Glutamatergic neuron (in vitro differentiated cells): ENCODE measurements at regions not wholly inside any gene's neighbourhood (a gene's known extent, or its start where the extent isn't known, plus 50 kb on each side); places are given as distances from the start of the nearest gene placed in this dataset.

Experiments used
- DNase-seq: peaks from one replicate; pipeline ENCODE4 v3.0.0; 2022
- H3K27ac Mint-ChIP-seq: one replicate; pipeline ENCODE4 v1.8.0; 2020; ENCODE audit warnings: mild to moderate bottlenecking, mixed read lengths, inconsistent platforms; ENCODE audit not compliant: unreplicated experiment
- H3K27me3 Mint-ChIP-seq: one replicate; pipeline ENCODE4 v1.8.0; 2020; ENCODE audit warnings: mild to moderate bottlenecking, moderate library complexity, mixed read lengths, inconsistent platforms; ENCODE audit not compliant: unreplicated experiment
- H3K36me3 Mint-ChIP-seq: one replicate; pipeline ENCODE4 v1.8.0; 2020; ENCODE audit warnings: mild to moderate bottlenecking, mixed read lengths, inconsistent platforms; ENCODE audit not compliant: unreplicated experiment
- H3K4me1 Mint-ChIP-seq: one replicate; pipeline ENCODE4 v1.8.0; 2020; ENCODE audit warnings: mild to moderate bottlenecking, low read depth, mixed read lengths, inconsistent platforms; ENCODE audit not compliant: unreplicated experiment
- H3K4me3 Mint-ChIP-seq: one replicate; pipeline ENCODE4 v1.8.0; 2020; ENCODE audit warnings: mild to moderate bottlenecking, mixed read lengths, inconsistent platforms; ENCODE audit not compliant: unreplicated experiment
- H3K9me3 Mint-ChIP-seq: one replicate; pipeline ENCODE4 v1.8.0; 2020; ENCODE audit warnings: mild to moderate bottlenecking, moderate library complexity, mixed read lengths, inconsistent platforms; ENCODE audit not compliant: unreplicated experiment
- TF ChIP-seq, protein P1 (sequence below): fragments of 200-600 bp; sonication (generic); IDR thresholded peaks from one replicate; pipeline ENCODE4 v1.5.0; 2021; ENCODE audit not compliant: partially characterized antibody, unreplicated experiment

DNA sequence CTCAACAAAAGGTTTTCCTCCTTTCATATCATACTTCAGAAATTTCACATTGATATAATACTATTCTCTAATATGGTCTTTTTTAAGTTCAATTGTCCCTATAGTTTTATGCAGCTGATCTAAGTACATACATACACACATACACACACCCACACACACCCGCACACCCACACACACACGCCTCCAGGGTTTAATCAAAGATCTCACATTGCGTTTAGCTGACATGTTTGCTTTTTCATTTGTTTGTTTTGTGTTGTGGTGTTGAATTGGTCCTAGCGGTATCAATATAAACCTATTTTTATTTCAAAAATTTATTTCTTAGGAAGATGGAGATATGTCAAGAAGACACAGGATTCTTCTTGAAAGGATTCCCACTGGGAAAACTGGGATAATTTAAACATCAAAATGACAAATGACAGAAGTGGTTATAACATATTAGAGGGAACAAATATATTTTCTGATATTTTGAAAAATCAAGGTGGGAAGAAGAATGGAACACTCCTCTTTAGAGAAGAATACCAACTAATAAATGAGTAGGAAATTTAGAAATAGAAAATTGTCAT lies 434.9 kb upstream of the SLC30A5 start:
- H3K4me1 Mint-ChIP-seq, result peaks cover 12% of the 10 kb centered on the region
- TF ChIP-seq, protein P1, sequence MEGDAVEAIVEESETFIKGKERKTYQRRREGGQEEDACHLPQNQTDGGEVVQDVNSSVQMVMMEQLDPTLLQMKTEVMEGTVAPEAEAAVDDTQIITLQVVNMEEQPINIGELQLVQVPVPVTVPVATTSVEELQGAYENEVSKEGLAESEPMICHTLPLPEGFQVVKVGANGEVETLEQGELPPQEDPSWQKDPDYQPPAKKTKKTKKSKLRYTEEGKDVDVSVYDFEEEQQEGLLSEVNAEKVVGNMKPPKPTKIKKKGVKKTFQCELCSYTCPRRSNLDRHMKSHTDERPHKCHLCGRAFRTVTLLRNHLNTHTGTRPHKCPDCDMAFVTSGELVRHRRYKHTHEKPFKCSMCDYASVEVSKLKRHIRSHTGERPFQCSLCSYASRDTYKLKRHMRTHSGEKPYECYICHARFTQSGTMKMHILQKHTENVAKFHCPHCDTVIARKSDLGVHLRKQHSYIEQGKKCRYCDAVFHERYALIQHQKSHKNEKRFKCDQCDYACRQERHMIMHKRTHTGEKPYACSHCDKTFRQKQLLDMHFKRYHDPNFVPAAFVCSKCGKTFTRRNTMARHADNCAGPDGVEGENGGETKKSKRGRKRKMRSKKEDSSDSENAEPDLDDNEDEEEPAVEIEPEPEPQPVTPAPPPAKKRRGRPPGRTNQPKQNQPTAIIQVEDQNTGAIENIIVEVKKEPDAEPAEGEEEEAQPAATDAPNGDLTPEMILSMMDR, result no peak
- H3K9me3 Mint-ChIP-seq, result peaks cover 7% of the 10 kb centered on the region
- no peak for DNase-seq
- H3K27me3 Mint-ChIP-seq, result peaks cover 2% of the 10 kb centered on the region
- no peak overlapping the region for H3K27ac Mint-ChIP-seq
- no peaks in the 10 kb centered on the region for H3K36me3 Mint-ChIP-seq
- H3K4me3 Mint-ChIP-seq, result no peak overlapping the region

DNA sequence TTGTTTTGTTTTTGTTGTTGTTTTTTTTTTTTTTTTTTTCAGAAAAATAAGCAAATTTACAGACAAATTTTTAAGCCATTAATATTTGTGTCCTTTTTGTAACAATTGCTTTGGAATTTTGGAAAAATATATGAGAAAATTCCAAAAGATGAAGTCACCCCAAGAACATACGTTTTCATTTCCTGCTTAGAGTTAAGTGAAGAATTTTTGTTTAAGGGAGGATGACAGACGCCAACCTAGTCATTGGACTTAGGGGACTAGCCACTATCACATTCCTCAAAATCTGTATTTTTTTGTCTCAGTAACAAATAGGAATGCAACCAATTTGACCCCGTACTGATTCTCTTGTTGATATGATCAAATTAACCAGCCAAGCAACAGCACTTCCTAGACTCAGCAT lies 433.9 kb upstream of the SLC30A5 start:
- DNase-seq, result no peak
- TF ChIP-seq, protein P1, result no peak
- no peak overlapping the region for H3K27ac Mint-ChIP-seq
- H3K4me1 Mint-ChIP-seq, result peaks cover 12% of the 10 kb centered on the region
- no peak overlapping the region for H3K4me3 Mint-ChIP-seq
- H3K9me3 Mint-ChIP-seq, result peaks cover 7% of the 10 kb centered on the region
- H3K36me3 Mint-ChIP-seq, result no peaks in the 10 kb centered on the region
- peaks cover 2% of the 10 kb centered on the region for H3K27me3 Mint-ChIP-seq

DNA sequence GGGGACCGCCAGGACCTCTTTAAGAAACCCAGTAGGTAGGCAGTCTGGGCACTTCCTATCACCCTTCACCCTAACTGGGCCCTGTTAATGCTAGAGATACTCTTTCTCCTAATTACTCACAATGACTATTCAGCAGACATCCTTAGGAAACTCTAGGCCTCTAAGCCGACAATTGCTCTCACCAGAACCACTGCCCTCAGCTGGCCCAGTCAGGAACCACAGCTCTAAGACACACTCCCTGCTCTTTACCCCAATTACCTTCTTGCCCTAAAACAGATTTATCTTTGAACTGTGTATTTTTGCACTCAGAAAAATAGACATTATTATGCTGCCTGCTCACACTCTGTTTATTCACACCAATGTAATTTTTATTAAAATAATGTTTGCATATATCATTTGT lies 432.6 kb upstream of the SLC30A5 start:
- Mint-ChIP-seq H3K27ac (no peak overlapping the region), H3K9me3 (peaks cover 7% of the 10 kb centered on the region), H3K4me3 (no peak overlapping the region), H3K27me3 (peaks cover 2% of the 10 kb centered on the region), H3K4me1 (peaks cover 12% of the 10 kb centered on the region), H3K36me3 (no peaks in the 10 kb centered on the region)
- TF ChIP-seq, protein P1, result peak; percentile 36
- DNase-seq, result peak; percentile 28

DNA sequence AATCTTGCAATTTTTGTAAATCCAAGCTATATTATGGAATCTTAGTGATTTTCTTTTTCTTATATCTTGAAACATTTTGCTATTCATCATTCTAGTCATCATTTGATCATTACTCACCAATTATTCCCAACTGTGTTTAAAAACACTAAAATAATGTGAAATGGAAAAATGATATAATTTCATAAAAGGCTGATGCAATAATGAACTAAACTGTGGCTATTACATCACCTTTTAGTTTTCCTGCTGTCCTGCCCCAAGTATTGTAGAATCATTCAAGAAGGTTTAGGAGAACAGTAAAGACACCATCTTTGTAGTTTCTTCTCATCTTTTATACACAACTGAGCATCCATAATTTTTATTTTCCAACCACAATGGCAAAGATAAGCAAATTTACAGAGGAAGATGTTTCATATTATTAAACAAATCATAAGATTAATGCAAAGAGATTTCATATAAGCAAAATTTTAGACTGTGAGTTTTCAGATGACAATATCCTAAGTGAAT lies 431.0 kb upstream of the SLC30A5 start:
- no peak overlapping the region for H3K4me3 Mint-ChIP-seq
- H3K27ac Mint-ChIP-seq, result no peak overlapping the region
- no peaks in the 10 kb centered on the region for H3K36me3 Mint-ChIP-seq
- DNase-seq, result no peak
- TF ChIP-seq, protein P1, result no peak
- peaks cover 4% of the 10 kb centered on the region for H3K9me3 Mint-ChIP-seq
- peaks cover 1% of the 10 kb centered on the region for H3K4me1 Mint-ChIP-seq
- no peaks in the 10 kb centered on the region for H3K27me3 Mint-ChIP-seq

DNA sequence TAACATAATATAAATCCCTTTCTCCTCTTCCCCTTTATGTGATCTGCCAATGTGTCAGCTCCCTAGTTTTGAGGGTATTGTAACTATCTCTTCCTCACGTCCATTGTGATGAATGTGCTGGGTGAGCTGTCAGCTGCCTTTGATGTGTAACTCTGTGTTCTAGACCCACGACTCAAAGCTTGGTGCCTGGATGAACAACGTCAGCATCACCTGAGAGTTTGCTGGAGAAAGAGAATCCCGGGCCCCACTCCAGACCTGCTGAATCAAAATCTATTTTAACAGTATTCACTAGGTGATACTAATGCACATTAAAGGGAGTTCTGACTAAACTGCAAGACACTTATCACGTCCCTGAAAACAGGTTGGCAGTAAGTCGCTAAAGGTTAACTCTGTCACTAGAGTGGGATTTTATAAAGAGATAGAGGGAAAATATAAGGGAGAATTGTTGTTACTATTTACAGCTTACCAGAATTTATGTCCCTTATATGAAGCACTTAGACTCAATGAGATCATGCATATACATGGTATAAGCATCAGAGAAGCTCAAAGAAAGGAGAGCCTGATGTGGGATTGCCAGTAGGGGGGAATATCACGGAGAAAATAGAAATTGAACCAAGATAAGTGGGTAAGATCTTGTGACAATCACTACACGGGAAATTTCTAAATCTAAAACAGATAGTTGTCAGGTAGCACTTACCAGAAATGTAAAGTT lies 423.8 kb upstream of the SLC30A5 start:
- H3K36me3 Mint-ChIP-seq, result no peaks in the 10 kb centered on the region
- no peaks in the 10 kb centered on the region for H3K4me1 Mint-ChIP-seq
- no peak overlapping the region for H3K4me3 Mint-ChIP-seq
- no peak for DNase-seq
- H3K9me3 Mint-ChIP-seq, result peaks cover 3% of the 10 kb centered on the region
- H3K27me3 Mint-ChIP-seq, result no peaks in the 10 kb centered on the region
- H3K27ac Mint-ChIP-seq, result no peak overlapping the region
- TF ChIP-seq, protein P1, result no peak
